ENCODE measurements at regions not wholly inside any gene's neighbourhood (a gene's known extent, or its start where the extent isn't known, plus 50 kb on each side); places are given as distances from the start of the nearest gene placed in this dataset.

- FAIRE-seq (no peak), DNase-seq (ENCODE audit: low spot score) (no peak)
These were observed 396.6 kb upstream of the DYNLRB2 start for GRCh38 chr16:80144191-80144590.

DNA sequence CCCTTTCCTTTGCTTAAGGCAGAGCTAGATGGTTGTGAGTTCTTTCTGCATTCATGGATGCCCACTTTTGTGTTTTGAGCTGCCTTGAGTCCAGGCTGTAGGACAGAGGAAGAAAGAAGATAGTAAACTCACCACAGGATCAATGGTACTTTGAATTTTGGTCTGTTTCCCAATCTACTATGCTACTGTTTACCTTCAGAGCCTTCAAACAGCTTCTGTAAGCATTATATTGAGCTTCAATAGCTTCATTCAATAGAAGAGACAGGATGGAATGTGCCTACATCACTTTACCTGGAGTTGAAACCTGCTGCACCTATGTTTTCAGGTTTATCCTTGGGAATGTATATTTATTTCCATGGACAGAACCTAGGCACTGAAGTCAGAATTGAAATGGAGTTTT is 397.9 kb upstream of the DYNLRB2 start:
- FAIRE-seq = no peak
- DNase-seq (ENCODE audit: low spot score) = no peak

GRCh38 chr16:80142281-80142680 is 398.5 kb upstream of the DYNLRB2 start:
- no peak for FAIRE-seq
- no peak for DNase-seq (ENCODE audit: low spot score)

- FAIRE-seq (no peak), DNase-seq (ENCODE audit: low spot score) (no peak)
These were observed 411.0 kb upstream of the DYNLRB2 start for GRCh38 chr16:80129791-80130190.

- DNase-seq (ENCODE audit: low spot score) (no peak), FAIRE-seq (no peak)
These were observed 415.1 kb upstream of the DYNLRB2 start for GRCh38 chr16:80125677-80126076.

GRCh38 chr16:80123189-80123588 is 417.6 kb upstream of the DYNLRB2 start:
- DNase-seq (ENCODE audit: low spot score) (no peak), FAIRE-seq (no peak)

DNA sequence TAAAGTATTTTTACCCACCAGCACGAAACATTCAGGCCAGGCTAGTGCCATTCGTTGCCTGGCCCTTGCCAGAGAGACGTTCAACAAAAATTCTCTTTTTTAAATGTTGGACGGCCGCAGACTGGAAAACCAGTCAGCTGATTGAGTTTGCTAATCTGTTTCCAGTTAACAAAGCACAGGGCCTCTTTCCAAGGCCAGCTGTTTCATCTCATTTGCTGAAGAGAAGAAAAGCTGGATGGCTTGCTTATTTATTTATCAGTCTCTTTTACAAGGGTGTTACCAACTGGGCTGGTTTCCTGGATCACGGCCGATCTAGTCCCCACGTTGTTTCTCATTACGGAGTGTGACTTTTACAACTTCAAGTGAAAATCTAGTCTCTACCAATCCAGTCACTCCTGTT is 418.7 kb upstream of the DYNLRB2 start:
- DNase-seq (ENCODE audit: low spot score) (no peak), FAIRE-seq (no peak)

GRCh38 chr16:80121522-80121909 is 419.3 kb upstream of the DYNLRB2 start:
- FAIRE-seq = no peak
- no peak for DNase-seq (ENCODE audit: low spot score)

DNA sequence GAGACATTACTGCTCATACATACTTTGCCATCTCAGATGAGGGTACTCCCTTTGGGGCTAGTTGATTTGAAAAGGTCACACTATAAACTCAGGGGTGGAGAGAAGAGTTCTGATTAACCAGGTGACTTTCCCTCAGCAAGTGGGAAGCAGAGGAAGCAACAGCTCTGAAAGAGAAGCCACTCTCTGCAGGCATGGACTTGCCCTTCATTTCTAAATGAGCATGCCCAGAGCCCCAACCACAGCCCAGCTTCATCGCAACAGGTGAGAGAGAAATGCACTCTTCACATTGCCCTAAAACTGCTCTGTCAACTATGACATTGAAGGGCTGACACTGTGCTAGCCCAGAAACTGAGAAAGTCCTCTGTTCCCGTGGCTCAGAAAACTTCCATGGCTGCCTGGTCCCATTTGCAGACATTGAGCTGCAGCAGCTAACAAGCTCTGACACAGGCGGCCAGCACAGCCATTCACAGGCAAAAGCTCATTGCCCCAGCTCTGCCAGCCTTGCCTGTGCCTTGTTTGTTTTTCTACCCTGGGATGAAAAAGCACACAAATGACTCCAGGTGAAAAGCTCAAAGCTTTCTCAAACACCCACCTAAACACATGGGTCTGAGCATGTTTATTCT is 419.8 kb upstream of the DYNLRB2 start:
- DNase-seq (ENCODE audit: low spot score) = no peak
- no peak for FAIRE-seq

DNA sequence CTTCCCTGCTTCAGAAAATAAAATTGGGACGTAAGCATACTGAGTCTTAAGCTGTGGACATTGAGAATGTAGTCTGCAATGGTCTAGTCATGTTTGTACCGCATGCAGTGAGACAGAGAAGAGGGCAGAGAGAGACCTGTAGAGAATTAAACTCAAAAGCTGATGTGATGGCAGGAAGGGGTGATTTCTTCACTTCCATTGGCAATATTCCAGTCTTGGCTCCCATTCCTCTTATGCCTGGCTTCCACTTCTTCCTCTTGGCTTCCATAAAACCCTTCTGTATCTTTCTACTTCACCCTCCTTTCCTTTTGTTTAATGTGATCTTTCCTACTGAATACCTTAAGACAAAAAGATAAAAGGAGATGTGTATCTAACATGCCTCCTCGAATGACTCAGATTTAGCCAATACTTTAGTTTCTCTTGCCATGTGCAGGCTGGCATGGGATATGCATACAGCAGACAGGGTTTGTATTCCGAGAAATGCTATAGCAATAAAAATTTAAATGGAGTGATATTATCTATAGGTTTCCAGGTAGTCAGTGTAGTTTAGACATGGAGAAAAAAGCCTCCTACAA is 423.1 kb upstream of the DYNLRB2 start:
- FAIRE-seq = no peak

DNA sequence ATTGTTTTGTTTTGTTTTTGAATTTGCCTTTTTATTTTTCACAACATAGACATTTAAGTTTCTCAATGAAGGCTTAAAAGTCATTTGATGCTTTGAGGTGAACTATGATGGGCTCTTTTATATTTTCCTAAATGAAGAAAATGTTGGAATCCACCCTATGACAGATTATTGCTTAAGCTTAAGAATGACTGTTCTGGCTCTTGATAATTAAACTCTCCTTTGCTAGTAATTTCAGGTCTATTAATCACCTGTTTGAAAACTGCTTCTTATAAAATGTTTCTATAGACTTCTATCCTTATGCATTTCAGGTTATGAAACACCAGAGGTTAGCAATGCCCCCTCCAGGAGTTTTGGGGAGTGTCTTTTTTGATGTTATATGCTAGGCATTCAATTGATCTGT is 424.1 kb upstream of the DYNLRB2 start:
- no peak for DNase-seq (ENCODE audit: low spot score)
- FAIRE-seq = no peak

More for the DNA sequence above, 423.1 kb upstream of the DYNLRB2 start:
- no peak for DNase-seq (ENCODE audit: low spot score)

- no peak for DNase-seq (ENCODE audit: low spot score)
- no peak for FAIRE-seq
These were observed 426.1 kb upstream of the DYNLRB2 start for GRCh38 chr16:80114699-80115098.

- FAIRE-seq (no peak), DNase-seq (ENCODE audit: low spot score) (no peak)
These were observed 426.8 kb upstream of the DYNLRB2 start for GRCh38 chr16:80113873-80114574.

GRCh38 chr16:80109581-80109980 is 431.2 kb upstream of the DYNLRB2 start:
- DNase-seq (ENCODE audit: low spot score) (no peak), FAIRE-seq (no peak)

DNA sequence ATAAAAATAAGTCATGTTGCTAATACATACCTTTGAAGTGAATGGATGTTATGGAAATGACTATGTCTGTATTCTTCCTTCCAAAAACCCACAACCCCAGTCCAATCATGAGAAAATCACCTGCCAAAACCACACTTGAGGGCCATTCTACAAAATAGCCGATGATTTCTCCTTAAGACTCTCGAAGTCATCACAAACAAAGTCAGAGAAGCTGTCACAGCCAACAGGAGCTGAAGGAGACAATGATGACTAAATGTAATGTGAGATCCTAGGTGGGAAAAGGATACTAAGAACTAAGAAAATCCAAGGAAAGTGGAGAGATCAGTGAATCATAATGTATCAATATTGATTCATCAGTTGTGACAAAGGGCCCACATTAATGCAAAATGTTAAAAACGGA is 432.9 kb upstream of the DYNLRB2 start:
- no peak for FAIRE-seq
- DNase-seq (ENCODE audit: low spot score) = peak; percentile 36

GRCh38 chr16:80105751-80106150 is 435.0 kb upstream of the DYNLRB2 start:
- FAIRE-seq (no peak), DNase-seq (ENCODE audit: low spot score) (no peak)

DNA sequence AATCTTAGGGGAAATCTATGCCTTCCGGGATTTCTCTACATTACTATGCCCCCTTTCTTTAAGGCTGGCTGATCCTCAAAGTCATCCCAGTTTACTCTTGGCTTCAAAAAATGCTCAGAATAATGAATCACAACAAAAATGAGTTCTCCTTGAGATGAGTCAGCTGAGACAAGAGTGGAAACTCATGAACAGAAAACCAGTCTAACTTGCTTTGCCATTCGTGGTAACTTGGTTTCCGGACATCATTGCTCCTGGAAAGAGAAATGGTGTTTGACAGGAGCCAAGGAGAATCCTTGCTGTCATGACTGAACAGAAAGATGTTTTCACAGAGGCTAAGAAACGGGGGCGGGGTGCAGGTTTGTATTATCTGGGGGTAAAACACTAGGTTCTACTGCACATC is 435.6 kb upstream of the DYNLRB2 start:
- FAIRE-seq (peak; percentile 15), DNase-seq (ENCODE audit: low spot score) (peak; percentile 39)

DNA sequence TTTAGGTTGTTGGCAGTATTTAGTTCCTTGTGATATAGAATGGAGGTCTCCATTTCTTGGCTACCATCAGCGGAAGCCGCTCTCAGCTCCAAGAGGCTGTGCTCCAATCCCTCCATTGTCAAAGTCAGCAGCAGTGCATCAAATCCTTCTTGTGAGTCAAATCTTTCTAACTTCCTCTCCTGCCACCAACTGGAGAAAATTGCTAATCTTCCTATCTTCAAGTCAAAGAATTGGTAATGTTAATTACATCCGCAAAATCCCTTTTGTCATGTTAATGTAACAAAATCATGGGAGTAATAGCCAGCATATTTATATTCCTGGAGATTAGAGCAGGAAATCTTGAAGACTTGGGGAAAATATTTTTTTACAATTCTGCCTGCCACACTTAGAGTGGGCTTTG is 436.4 kb upstream of the DYNLRB2 start:
- DNase-seq (ENCODE audit: low spot score) (no peak), FAIRE-seq (no peak)

DNA sequence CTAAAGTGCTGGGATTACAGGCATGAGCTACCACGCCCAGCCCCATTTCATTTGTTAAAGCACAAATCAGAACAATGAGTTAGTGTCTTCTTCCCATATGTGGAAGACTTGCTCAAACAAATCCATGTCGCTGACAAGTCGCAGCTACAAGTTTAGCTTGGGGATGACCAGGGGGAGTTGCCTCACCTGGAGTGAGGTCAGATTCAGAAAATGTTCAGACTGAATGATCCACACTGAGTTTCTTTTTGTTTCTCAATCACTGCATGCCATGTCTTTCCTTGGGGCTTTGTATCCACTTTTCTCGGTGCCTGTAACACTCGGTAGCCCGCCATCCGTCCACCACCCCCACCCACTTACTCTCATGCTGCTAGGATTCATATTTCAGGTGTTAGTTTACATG is 437.3 kb upstream of the DYNLRB2 start:
- DNase-seq (ENCODE audit: low spot score) (no peak), FAIRE-seq (no peak)

GRCh38 chr16:80100846-80101451 is 439.8 kb upstream of the DYNLRB2 start:
- DNase-seq (ENCODE audit: low spot score) (no peak), FAIRE-seq (no peak)

GRCh38 chr16:80100186-80100585 is 440.6 kb upstream of the DYNLRB2 start:
- FAIRE-seq (no peak), DNase-seq (ENCODE audit: low spot score) (no peak)

- FAIRE-seq (no peak), DNase-seq (ENCODE audit: low spot score) (no peak)
These were observed 443.7 kb upstream of the DYNLRB2 start for GRCh38 chr16:80097098-80097497.

DNA sequence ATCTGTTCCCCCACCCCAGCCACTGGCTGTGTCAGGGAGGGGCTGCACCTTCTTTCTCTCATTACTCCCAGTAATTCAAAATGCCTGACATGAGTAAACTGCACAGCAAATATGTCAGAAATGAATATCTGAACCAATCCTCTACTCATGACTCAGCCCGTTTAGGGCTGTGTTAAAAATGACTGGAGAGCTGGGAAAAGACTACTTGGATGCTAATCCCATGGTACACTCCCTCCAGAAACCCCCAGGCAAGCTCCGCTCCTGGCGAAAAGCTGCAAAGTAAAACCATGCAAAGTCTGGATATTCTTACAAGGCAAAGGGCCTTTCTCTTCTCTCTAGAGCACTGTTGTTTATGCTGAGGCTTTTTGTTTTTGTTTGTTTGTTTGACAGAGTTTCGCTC is 448.1 kb upstream of the DYNLRB2 start:
- DNase-seq (ENCODE audit: low spot score) = no peak

More for the DNA sequence above, 448.1 kb upstream of the DYNLRB2 start:
- no peak for FAIRE-seq

All from RCC 7860 (cell line).